Smooth muscle cell (in vitro differentiated cells): ENCODE measurements at regions not wholly inside any gene's neighbourhood (a gene's known extent, or its start where the extent isn't known, plus 50 kb on each side); places are given as distances from the start of the nearest gene placed in this dataset.

Source experiments
- DNase-seq: peaks from one replicate; lab custom pipeline; 2025; ENCODE audit not compliant: unreplicated experiment; lab: John Stamatoyannopoulos, UW
- H2AFZ ChIP-seq: fragments of 200-600 bp; sonication (generic); 2 replicates; pipeline ENCODE4 v1.6.0; 2016; ENCODE audit warnings: antibody characterized with exemption, low read depth, mild to moderate bottlenecking
- H3F3A ChIP-seq: fragments of 200-600 bp; sonication (generic); 2 replicates; pipeline ENCODE4 v1.6.0; 2017; ENCODE audit warnings: antibody characterized with exemption, low read depth
- H3K27ac ChIP-seq: fragments of 200-600 bp; sonication (generic); 2 replicates; pipeline ENCODE4 v1.5.1; 2016; ENCODE audit warnings: low read depth, mild to moderate bottlenecking
- H3K27me3 ChIP-seq: fragments of 200-600 bp; sonication (generic); 2 replicates; pipeline ENCODE4 v1.6.1; 2016; ENCODE audit warnings: low read depth, mild to moderate bottlenecking
- H3K36me3 ChIP-seq: fragments of 200-600 bp; sonication (generic); 2 replicates; pipeline ENCODE4 v1.5.1; 2016; ENCODE audit warnings: low read depth
- H3K4me1 ChIP-seq: fragments of 200-600 bp; sonication (generic); 2 replicates; pipeline ENCODE4 v1.5.1; 2016; ENCODE audit warnings: low read depth
- H3K4me2 ChIP-seq: fragments of 200-600 bp; sonication (generic); 2 replicates; pipeline ENCODE4 v1.6.0; 2016; ENCODE audit warnings: mild to moderate bottlenecking
- H3K4me3 ChIP-seq: fragments of 200-600 bp; sonication (generic); 2 replicates; pipeline ENCODE4 v1.5.1; 2016; ENCODE audit warnings: mild to moderate bottlenecking
- H3K79me2 ChIP-seq: fragments of 200-600 bp; sonication (generic); 2 replicates; pipeline ENCODE4 v1.6.0; 2016; ENCODE audit warnings: low read depth, mild to moderate bottlenecking
- H3K9ac ChIP-seq: fragments of 200-600 bp; sonication (generic); 2 replicates; pipeline ENCODE4 v1.6.0; 2016; ENCODE audit warnings: low read depth
- H3K9me3 ChIP-seq: fragments of 200-600 bp; sonication (generic); replicated peaks from 2 replicates; pipeline ENCODE4 v1.5.1; 2016; ENCODE audit warnings: low read depth
- H4K20me1 ChIP-seq: fragments of 200-600 bp; sonication (generic); 2 replicates; pipeline ENCODE4 v1.6.0; 2016; ENCODE audit warnings: low read depth
- CTCF ChIP-seq: fragments of 200-600 bp; sonication (generic); IDR thresholded peaks from 2 replicates; pipeline ENCODE4 v1.5.1; 2017; ENCODE audit warnings: borderline replicate concordance, mild to moderate bottlenecking, antibody characterized with exemption; ENCODE audit not compliant: insufficient read depth, poor library complexity, severe bottlenecking
- WGBS: methylation state at CpG from one replicate; pipeline ENCODE4 v1.1.7; 2016; ENCODE audit warnings: low lambda C conversion rate; 5-methylcytosine and 5-hydroxymethylcytosine counted together

- no peaks in the 10 kb centered on the region for H3F3A ChIP-seq
- no peak overlapping the region for H3K9ac ChIP-seq
- no peak overlapping the region for H3K4me2 ChIP-seq
- no peaks in the 10 kb centered on the region for H3K27me3 ChIP-seq
- no peak for DNase-seq
- no peaks in the 10 kb centered on the region for H3K4me1 ChIP-seq
- no peaks in the 10 kb centered on the region for H4K20me1 ChIP-seq
- H3K9me3 ChIP-seq, result no peaks in the 10 kb centered on the region
- no peak for TF ChIP-seq CTCF
- H3K27ac ChIP-seq, result no peak overlapping the region
- H2AFZ ChIP-seq, result no peak overlapping the region
- no peaks in the 10 kb centered on the region for H3K79me2 ChIP-seq
- no peaks in the 10 kb centered on the region for H3K36me3 ChIP-seq
- 94% methylated on average over 4 of the region's 4 CpGs for WGBS
- H3K4me3 ChIP-seq, result no peak overlapping the region
Measured at GRCh38 chr18:27239669-27240068, 54.6 kb upstream of the CHST9 start.

GRCh38 chr18:27235218-27235870 lies 50.2 kb upstream of the CHST9 start:
- Histone ChIP-seq H4K20me1 (no peaks in the 10 kb centered on the region), H3K4me2 (no peak overlapping the region), H3K9ac (no peak overlapping the region), H3K4me1 (no peaks in the 10 kb centered on the region), H3K27me3 (no peaks in the 10 kb centered on the region), H3K4me3 (no peak overlapping the region), H3K36me3 (no peaks in the 10 kb centered on the region), H3K79me2 (no peaks in the 10 kb centered on the region), H2AFZ (no peak overlapping the region), H3F3A (no peaks in the 10 kb centered on the region), H3K9me3 (no peaks in the 10 kb centered on the region), H3K27ac (no peak overlapping the region)
- DNase-seq, result no peak
- no peak for TF ChIP-seq CTCF
- 84% methylated on average over 4 of the region's 4 CpGs for WGBS
